DMS 273 (cell line): ENCODE measurements at regions not wholly inside any gene's neighbourhood (a gene's known extent, or its start where the extent isn't known, plus 50 kb on each side); places are given as distances from the start of the nearest gene placed in this dataset.
A peak's percentile ranks its signal among the peaks of the same experiment; 100 is the strongest.
"Not testable (repeated sequence)": the region's sequence is repeated elsewhere in the genome, so short reads cannot be mapped to it uniquely, and the experiment has no call there.

Source experiments
- DNase-seq: peaks from one replicate; lab custom pipeline; 2025; ENCODE audit not compliant: unreplicated experiment; lab: John Stamatoyannopoulos, UW

GRCh38 chr20:30811885-30812671, 445.4 kb upstream of the DEFB115 start:
- peak; percentile 20 for DNase-seq

- DNase-seq: no peak
These were observed 444.6 kb upstream of the DEFB115 start for GRCh38 chr20:30812739-30813411.

- DNase-seq: not testable (repeated sequence)
These were observed 443.8 kb upstream of the DEFB115 start for GRCh38 chr20:30813412-30814311.

- DNase-seq: not testable (repeated sequence)
These were observed 443.2 kb upstream of the DEFB115 start for GRCh38 chr20:30814312-30814639.

GRCh38 chr20:30815027-30815576, 442.4 kb upstream of the DEFB115 start:
- peak; percentile 34 for DNase-seq

GRCh38 chr20:30815577-30816181, 441.8 kb upstream of the DEFB115 start:
- DNase-seq: peak; percentile 42

GRCh38 chr20:30816182-30816645, 441.2 kb upstream of the DEFB115 start:
- peak; percentile 74 for DNase-seq

GRCh38 chr20:30821615-30822014, 435.8 kb upstream of the DEFB115 start:
- DNase-seq: not testable (repeated sequence)

- not testable (repeated sequence) for DNase-seq
These were observed 432.8 kb upstream of the DEFB115 start for GRCh38 chr20:30824666-30825065.

GRCh38 chr20:30845923-30846322, 411.5 kb upstream of the DEFB115 start:
- not testable (repeated sequence) for DNase-seq

- DNase-seq: not testable (repeated sequence)
These were observed 389.2 kb upstream of the DEFB115 start for GRCh38 chr20:30868271-30868670.

GRCh38 chr20:30871127-30871526, 386.3 kb upstream of the DEFB115 start:
- DNase-seq: not testable (repeated sequence)

- DNase-seq: not testable (repeated sequence)
These were observed 385.2 kb upstream of the DEFB115 start for GRCh38 chr20:30872252-30872651.

- not testable (repeated sequence) for DNase-seq
These were observed 381.6 kb upstream of the DEFB115 start for GRCh38 chr20:30875868-30876267.

- DNase-seq: peak; percentile 52
These were observed 366.1 kb upstream of the DEFB115 start for GRCh38 chr20:30891400-30891799.

- DNase-seq: no peak
These were observed 364.7 kb upstream of the DEFB115 start for GRCh38 chr20:30892541-30893345.

GRCh38 chr20:30893346-30894314, 363.8 kb upstream of the DEFB115 start:
- DNase-seq: not testable (repeated sequence)

- not testable (repeated sequence) for DNase-seq
These were observed 362.6 kb upstream of the DEFB115 start for GRCh38 chr20:30894707-30895353.
